NCI-H2171 treated with DMSO at 0.1 percent for 48 hours (cell line): ENCODE measurements at regions not wholly inside any gene's neighbourhood (a gene's known extent, or its start where the extent isn't known, plus 50 kb on each side); places are given as distances from the start of the nearest gene placed in this dataset.
"Not testable (repeated sequence)": the region's sequence is repeated elsewhere in the genome, so short reads cannot be mapped to it uniquely, and the experiment has no call there.

Experiments
- DNase-seq: peaks from one replicate; lab custom pipeline; 2025; lab: John Stamatoyannopoulos, UW

- DNase-seq: no peak
These were observed 195.5 kb downstream of the CDCA7 start for GRCh38 chr2:173550143-173550542.

- DNase-seq: no peak
These were observed 197.9 kb downstream of the CDCA7 start for GRCh38 chr2:173552531-173552930.

GRCh38 chr2:173553593-173553992, 198.9 kb downstream of the CDCA7 start:
- no peak for DNase-seq

GRCh38 chr2:173555833-173556232, 201.2 kb downstream of the CDCA7 start:
- peak; percentile 69 for DNase-seq

- DNase-seq: no peak
These were observed 202.1 kb downstream of the CDCA7 start for GRCh38 chr2:173556816-173557215.

GRCh38 chr2:173557497-173557896, 202.8 kb downstream of the CDCA7 start:
- no peak for DNase-seq

GRCh38 chr2:173567493-173567892, 212.8 kb downstream of the CDCA7 start:
- DNase-seq: peak; percentile 17

GRCh38 chr2:173568054-173568453, 213.4 kb downstream of the CDCA7 start:
- DNase-seq: no peak

GRCh38 chr2:173571021-173571821, 216.5 kb downstream of the CDCA7 start:
- DNase-seq: peak; percentile 88

- DNase-seq: peak; percentile 89
These were observed 217.4 kb downstream of the CDCA7 start for GRCh38 chr2:173571887-173572680.

- no peak for DNase-seq
These were observed 218.2 kb downstream of the CDCA7 start for GRCh38 chr2:173572848-173573247.

GRCh38 chr2:173573782-173574181, 219.1 kb downstream of the CDCA7 start:
- not testable (repeated sequence) for DNase-seq

- DNase-seq: no peak
These were observed 219.8 kb downstream of the CDCA7 start for GRCh38 chr2:173574324-173575112.

- DNase-seq: no peak
These were observed 223.9 kb downstream of the CDCA7 start for GRCh38 chr2:173578404-173579107.

GRCh38 chr2:173580351-173580750, 225.7 kb downstream of the CDCA7 start:
- DNase-seq: no peak

GRCh38 chr2:173580956-173581355, 226.3 kb downstream of the CDCA7 start:
- DNase-seq: no peak

GRCh38 chr2:173583196-173583595, 228.5 kb downstream of the CDCA7 start:
- DNase-seq: no peak

- no peak for DNase-seq
These were observed 229.3 kb downstream of the CDCA7 start for GRCh38 chr2:173584000-173584399.

- DNase-seq: no peak
These were observed 230.2 kb downstream of the CDCA7 start for GRCh38 chr2:173584676-173585458.

- no peak for DNase-seq
These were observed 234.3 kb downstream of the CDCA7 start for GRCh38 chr2:173588931-173589369.
